ENCODE measurements at regions not wholly inside any gene's neighbourhood (a gene's known extent, or its start where the extent isn't known, plus 50 kb on each side); places are given as distances from the start of the nearest gene placed in this dataset.

DNA sequence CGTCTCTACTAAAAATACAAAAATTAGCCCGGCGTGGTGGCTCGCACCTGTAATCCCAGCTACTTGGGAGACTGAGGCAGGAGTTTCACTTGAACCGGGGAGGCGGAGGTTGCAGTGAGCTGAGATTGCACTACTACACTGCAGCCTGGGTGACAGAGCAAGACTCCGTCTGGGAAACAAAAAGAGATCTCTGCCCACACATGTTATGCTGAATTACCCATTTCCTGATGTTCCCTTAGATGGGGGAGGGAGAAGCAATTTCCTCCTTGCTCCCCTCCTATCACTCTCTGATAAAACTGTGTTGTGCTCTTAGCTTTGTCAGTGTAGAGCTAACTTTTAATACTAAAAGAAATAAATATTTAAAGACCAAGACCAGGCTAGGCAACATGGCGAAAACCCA is 102.5 kb downstream of the LARP7 start:
- TF ChIP-seq REST (IDR thresholded peaks at IDR 0.05; ENCODE audit: insufficient read depth in 1 of 2, low read depth in 2 of 2, low read length in 2 of 2) (no peak), TAF1 (IDR thresholded peaks at IDR 0.05; ENCODE audit: borderline replicate concordance, insufficient read depth, low read length) (no peak), POLR2AphosphoS5 (IDR thresholded peaks at IDR 0.05; ENCODE audit: low read depth, low read length) (no peak), SIN3A (IDR thresholded peaks at IDR 0.05; ENCODE audit: borderline replicate concordance, insufficient read depth, low read length) (no peak)

Measured in PFSK-1 (cell line).